Gastroesophageal sphincter (tissue), 3 donors: ENCODE measurements at regions not wholly inside any gene's neighbourhood (a gene's known extent, or its start where the extent isn't known, plus 50 kb on each side); places are given as distances from the start of the nearest gene placed in this dataset.

ENCODE experiments used
- EP300 ChIP-seq: sonication (generic); formaldehyde crosslinking; IDR thresholded peaks from one replicate; pipeline ENCODE4 v1.6.1; 2017; ENCODE audit warnings: antibody characterized with exemption, mild to moderate bottlenecking
- POLR2A ChIP-seq, 2 donors: fragments of 450-650 bp; IDR thresholded peaks; one replicate each; pipeline ENCODE4 v1.6.1; 2017; ENCODE audit warnings: antibody characterized with exemption in 2 of 2, mild to moderate bottlenecking in 2 of 2, moderate library complexity in 1 of 2
- POLR2AphosphoS5 ChIP-seq: sonication (generic); formaldehyde crosslinking; IDR thresholded peaks from one replicate; pipeline ENCODE4 v1.6.1; 2017; ENCODE audit warnings: antibody characterized with exemption
- TF ChIP-seq, protein P1 (sequence below), 4 experiments: fragments of 200-600 bp in 2 of 4; fragments of 450-650 bp in 2 of 4; sonication (generic) in 1 of 4; IDR thresholded peaks; one replicate each; pipeline ENCODE4 v1.5.1; 2017 to 2019; ENCODE audit warnings: antibody characterized with exemption in 4 of 4, mild to moderate bottlenecking in 2 of 4, moderate library complexity in 2 of 4

DNA sequence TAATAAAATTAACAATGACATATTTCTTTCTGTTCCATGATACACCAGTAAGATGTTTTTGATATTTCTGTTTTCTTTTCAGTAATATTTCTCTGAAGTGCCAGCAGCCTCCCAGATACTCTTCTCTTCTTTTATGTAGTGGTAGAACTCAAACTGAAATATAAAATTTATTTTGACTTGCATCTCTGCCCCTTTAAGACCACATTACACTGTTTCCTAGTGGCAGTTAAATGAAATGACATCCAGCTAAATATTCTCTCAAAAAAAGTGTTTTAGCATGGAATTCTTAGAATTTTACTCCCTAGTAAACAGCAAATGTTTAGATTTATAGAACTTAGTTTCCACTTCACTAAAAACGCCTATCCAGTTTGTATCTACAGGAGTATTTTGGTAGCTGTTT lies 237.2 kb upstream of the MTPN start:
- TF ChIP-seq, protein P1, sequence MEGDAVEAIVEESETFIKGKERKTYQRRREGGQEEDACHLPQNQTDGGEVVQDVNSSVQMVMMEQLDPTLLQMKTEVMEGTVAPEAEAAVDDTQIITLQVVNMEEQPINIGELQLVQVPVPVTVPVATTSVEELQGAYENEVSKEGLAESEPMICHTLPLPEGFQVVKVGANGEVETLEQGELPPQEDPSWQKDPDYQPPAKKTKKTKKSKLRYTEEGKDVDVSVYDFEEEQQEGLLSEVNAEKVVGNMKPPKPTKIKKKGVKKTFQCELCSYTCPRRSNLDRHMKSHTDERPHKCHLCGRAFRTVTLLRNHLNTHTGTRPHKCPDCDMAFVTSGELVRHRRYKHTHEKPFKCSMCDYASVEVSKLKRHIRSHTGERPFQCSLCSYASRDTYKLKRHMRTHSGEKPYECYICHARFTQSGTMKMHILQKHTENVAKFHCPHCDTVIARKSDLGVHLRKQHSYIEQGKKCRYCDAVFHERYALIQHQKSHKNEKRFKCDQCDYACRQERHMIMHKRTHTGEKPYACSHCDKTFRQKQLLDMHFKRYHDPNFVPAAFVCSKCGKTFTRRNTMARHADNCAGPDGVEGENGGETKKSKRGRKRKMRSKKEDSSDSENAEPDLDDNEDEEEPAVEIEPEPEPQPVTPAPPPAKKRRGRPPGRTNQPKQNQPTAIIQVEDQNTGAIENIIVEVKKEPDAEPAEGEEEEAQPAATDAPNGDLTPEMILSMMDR (IDR thresholded peaks at IDR 0.05) = no peak
- TF ChIP-seq POLR2AphosphoS5 (no peak), POLR2A (IDR thresholded peaks at IDR 0.05) (no peak), EP300 (no peak)
